HEK293 (cell line): ENCODE measurements at regions not wholly inside any gene's neighbourhood (a gene's known extent, or its start where the extent isn't known, plus 50 kb on each side); places are given as distances from the start of the nearest gene placed in this dataset.

Experiments
- CTCF ChIA-PET: fragments of 350-600 bp; formaldehyde crosslinking; extraction: SDS; loops from one replicate; lab custom pipeline; 2021; ENCODE audit warnings: antibody characterized with exemption; lab: Yijun Ruan, JAX
- POLR2A ChIA-PET: fragments of 300-600 bp; formaldehyde crosslinking; extraction: SDS; loops from one replicate; lab custom pipeline; 2020; ENCODE audit warnings: antibody characterized with exemption, inconsistent platforms; lab: Yijun Ruan, JAX
- H3K27ac ChIP-seq: fragments of 200-500 bp; sonication (Bioruptor generic); 2 replicates; pipeline ENCODE4 v1.5.1; 2014; ENCODE audit warnings: low read depth, low read length, control low read depth, inconsistent platforms; ENCODE audit errors: extremely low read depth
- H3K36me3 ChIP-seq, 2 experiments: fragments of 200-500 bp in 1 of 2; sonication (Bioruptor generic) in 1 of 2; 1 replicate in 1 of 2; 2 replicates in 1 of 2; pipeline ENCODE4 v1.5.1; 2014 to 2017; ENCODE audit warnings: inconsistent platforms in 2 of 2, low read length in 2 of 2; ENCODE audit not compliant: control insufficient read depth in 2 of 2, insufficient read depth in 1 of 2
- H3K4me1 ChIP-seq: fragments of 200-500 bp; sonication (Bioruptor generic); 2 replicates; pipeline ENCODE4 v1.5.1; 2014; ENCODE audit warnings: mild to moderate bottlenecking, low read length, inconsistent platforms; ENCODE audit not compliant: control insufficient read depth, insufficient read depth
- H3K4me3 ChIP-seq: 2 replicates; pipeline ENCODE4 v1.5.1; 2011; ENCODE audit warnings: low read depth, mild to moderate bottlenecking, control low read depth, low read length, moderate library complexity
- H3K9me3 ChIP-seq: fragments of 200-500 bp; sonication (Bioruptor generic); 2 replicates; pipeline ENCODE4 v1.5.1; 2014; ENCODE audit warnings: low read depth, low read length, inconsistent platforms; ENCODE audit not compliant: control insufficient read depth, insufficient read depth
- BCL6B ChIP-seq: fragments of 450-650 bp; formaldehyde crosslinking; IDR thresholded peaks from 2 replicates; pipeline ENCODE4 v1.5.1; 2017; ENCODE audit warnings: missing biosample characterization, missing genetic modification characterization
- CTCF ChIP-seq: fragments of 450-650 bp; formaldehyde crosslinking; IDR thresholded peaks from 2 replicates; pipeline ENCODE4 v1.5.1; 2016; ENCODE audit warnings: missing biosample characterization, missing genetic modification characterization
- HOXC10 ChIP-seq: sonication (generic); formaldehyde crosslinking; IDR thresholded peaks from 2 replicates; pipeline ENCODE4 v1.8.1; 2023; ENCODE audit warnings: mild to moderate bottlenecking, missing genetic modification reagents
- KLF8 ChIP-seq: fragments of 450-650 bp; formaldehyde crosslinking; IDR thresholded peaks from 2 replicates; pipeline ENCODE4 v1.5.1; 2016; ENCODE audit warnings: missing biosample characterization, missing genetic modification characterization
- OSR2 ChIP-seq: fragments of 450-650 bp; formaldehyde crosslinking; IDR thresholded peaks from 2 replicates; pipeline ENCODE4 v1.5.1; 2016; ENCODE audit warnings: missing biosample characterization, missing genetic modification characterization
- SCRT2 ChIP-seq: fragments of 450-650 bp; formaldehyde crosslinking; IDR thresholded peaks from 2 replicates; pipeline ENCODE4 v1.5.1; 2016; ENCODE audit warnings: missing biosample characterization, missing genetic modification characterization
- SP2 ChIP-seq: fragments of 450-650 bp; formaldehyde crosslinking; IDR thresholded peaks from 2 replicates; pipeline ENCODE4 v1.5.1; 2016; ENCODE audit warnings: missing biosample characterization, missing genetic modification characterization
- TCF7L2 ChIP-seq: IDR thresholded peaks from 2 replicates; pipeline ENCODE4 v1.6.1; 2011; ENCODE audit warnings: low read depth, mild to moderate bottlenecking, inconsistent platforms, low read length, moderate library complexity, borderline replicate concordance
- YY1 ChIP-seq: fragments of 450-650 bp; formaldehyde crosslinking; IDR thresholded peaks from 2 replicates; pipeline ENCODE4 v1.5.1; 2018; ENCODE audit warnings: missing biosample characterization, missing genetic modification characterization
- ZNF138 ChIP-seq: fragments of 450-650 bp; formaldehyde crosslinking; IDR thresholded peaks from 2 replicates; pipeline ENCODE4 v1.5.1; 2016; ENCODE audit warnings: missing biosample characterization, missing genetic modification characterization, borderline replicate concordance
- ZNF157 ChIP-seq: fragments of 450-650 bp; formaldehyde crosslinking; IDR thresholded peaks from 2 replicates; pipeline ENCODE4 v1.5.1; 2016; ENCODE audit warnings: missing biosample characterization, missing genetic modification characterization
- ZNF18 ChIP-seq: fragments of 450-650 bp; formaldehyde crosslinking; IDR thresholded peaks from 2 replicates; pipeline ENCODE4 v1.5.1; 2016; ENCODE audit warnings: missing biosample characterization, missing genetic modification characterization
- ZNF280C ChIP-seq: fragments of 450-650 bp; formaldehyde crosslinking; IDR thresholded peaks from 2 replicates; pipeline ENCODE4 v1.5.1; 2016; ENCODE audit warnings: missing biosample characterization, missing genetic modification characterization
- ZNF398 ChIP-seq: fragments of 450-650 bp; formaldehyde crosslinking; IDR thresholded peaks from 2 replicates; pipeline ENCODE4 v1.5.1; 2017; ENCODE audit warnings: missing biosample characterization, missing genetic modification characterization
- ZNF530 ChIP-seq: fragments of 450-650 bp; formaldehyde crosslinking; IDR thresholded peaks from 2 replicates; pipeline ENCODE4 v1.5.1; 2016; ENCODE audit warnings: low read depth, missing biosample characterization, missing genetic modification characterization
- ZNF544 ChIP-seq: fragments of 450-650 bp; formaldehyde crosslinking; IDR thresholded peaks from 2 replicates; pipeline ENCODE4 v1.5.0; 2017; ENCODE audit warnings: missing biosample characterization, missing genetic modification characterization
- ZNF548 ChIP-seq: fragments of 450-650 bp; formaldehyde crosslinking; IDR thresholded peaks from 2 replicates; pipeline ENCODE4 v1.5.1; 2016; ENCODE audit warnings: missing biosample characterization, missing genetic modification characterization
- ZNF555 ChIP-seq: fragments of 450-650 bp; formaldehyde crosslinking; conservative IDR thresholded peaks from 2 replicates; pipeline ENCODE4 v1.5.1; 2017; ENCODE audit warnings: missing biosample characterization, mild to moderate bottlenecking, missing genetic modification characterization, inconsistent platforms

GRCh38 chr14:62329427-62329826 lies 567.2 kb downstream of the SNAPC1 start:
- CTCF ChIA-PET: no interaction called here
- POLR2A ChIA-PET: no interaction called here
- H3K27ac ChIP-seq: no peak overlapping the region
- H3K9me3 ChIP-seq: no peaks in the 10 kb centered on the region
- H3K36me3 ChIP-seq: no peaks in the 10 kb centered on the region
- H3K4me3 ChIP-seq: no peak overlapping the region
- no peak for TF ChIP-seq TCF7L2
- no peak for TF ChIP-seq YY1 (tag by site-specific recombination)
- TF ChIP-seq ZNF548: no peak
- no peak for TF ChIP-seq ZNF555 (tag by site-specific recombination)
- TF ChIP-seq BCL6B (tag by site-specific recombination): no peak
- TF ChIP-seq ZNF157: no peak
- no peak for TF ChIP-seq HOXC10 (CRISPR knock-in tag)
- TF ChIP-seq CTCF (tag by site-specific recombination): no peak
- no peak for TF ChIP-seq SCRT2 (tag by site-specific recombination)
- TF ChIP-seq KLF8: no peak
- no peak for TF ChIP-seq SP2 (tag by site-specific recombination)
- no peaks in the 10 kb centered on the region for H3K4me1 ChIP-seq

- H3K27ac ChIP-seq: no peak overlapping the region
- no peaks in the 10 kb centered on the region for H3K36me3 ChIP-seq
- no peaks in the 10 kb centered on the region for H3K9me3 ChIP-seq
- ChIA-PET POLR2A (no interaction called here), CTCF (interaction anchor here (0.6 kb wide), 1 partner anchor 365 kb away, joined by 3 read pairs; no protein-coding TSS in a partner anchor)
- no peak for TF ChIP-seq SP2 (tag by site-specific recombination)
- no peak for TF ChIP-seq OSR2 (tag by site-specific recombination)
- TF ChIP-seq ZNF138 (tag by site-specific recombination): no peak
- TF ChIP-seq ZNF544 (tag by site-specific recombination): no peak
- TF ChIP-seq ZNF398 (tag by site-specific recombination): no peak
- no peak for TF ChIP-seq ZNF530
- no peak for TF ChIP-seq ZNF18 (tag by site-specific recombination)
- no peak for TF ChIP-seq ZNF280C
- H3K4me3 ChIP-seq: no peak overlapping the region
- H3K4me1 ChIP-seq: no peaks in the 10 kb centered on the region
Measured at GRCh38 chr14:62347562-62348011, 585.4 kb downstream of the SNAPC1 start.
